ENCODE measurements at regions not wholly inside any gene's neighbourhood (a gene's known extent, or its start where the extent isn't known, plus 50 kb on each side); places are given as distances from the start of the nearest gene placed in this dataset.

DNA sequence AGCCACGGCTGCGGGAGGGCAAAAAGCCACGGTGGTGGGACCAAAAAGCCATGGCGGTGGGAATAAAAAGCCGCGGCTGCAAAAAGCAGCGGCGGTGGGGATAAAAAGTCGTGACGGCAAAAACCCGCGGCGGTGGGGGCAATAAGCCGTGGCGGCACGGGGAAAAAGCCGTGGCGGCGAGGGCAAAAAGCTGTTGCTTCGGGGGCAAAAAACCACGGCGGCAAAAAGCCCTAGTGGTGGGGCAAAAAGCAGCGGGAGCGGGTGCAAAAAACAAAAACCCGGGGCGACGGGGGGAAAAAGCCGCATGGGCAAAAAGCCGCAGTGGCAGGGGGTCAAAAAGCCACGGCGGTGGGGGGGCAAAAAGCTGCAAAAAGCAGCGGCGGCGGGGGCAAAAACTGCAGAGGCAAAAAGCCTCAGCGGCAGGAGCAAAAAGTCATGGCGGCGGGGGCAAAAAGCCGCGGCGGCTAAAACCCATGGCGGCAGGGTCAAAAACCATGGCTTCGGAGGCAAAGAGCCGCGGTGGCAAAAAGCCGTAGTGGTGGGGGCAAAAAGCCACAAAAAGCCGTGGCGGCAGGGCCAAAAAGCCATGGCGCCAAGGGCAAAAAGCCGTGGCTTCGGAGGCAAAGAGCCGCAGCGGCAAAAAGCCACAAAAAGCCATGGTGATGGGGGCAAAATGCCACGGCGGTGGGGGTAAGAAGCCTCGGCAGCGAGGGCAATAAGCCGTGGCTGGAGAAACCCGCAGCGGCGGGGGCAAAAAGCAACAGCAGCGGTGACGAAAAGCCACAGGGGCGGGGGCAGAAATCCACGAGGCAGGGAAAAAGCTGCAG, 525.8 kb downstream of the ZNF33B start:
- H3K36me3 Mint-ChIP-seq, result peaks cover 0 to 8% of the 10 kb centered on the region in 2 donors
- no peaks in the 10 kb centered on the region for H3K4me1 Mint-ChIP-seq
- no peak overlapping the region for H3K27ac Mint-ChIP-seq
- H3K27me3 Mint-ChIP-seq, result no peaks in the 10 kb centered on the region
- ATAC-seq (ENCODE audit: low read depth in 2 of 2) (no peak), DNase-seq (no peak)
- H3K9me3 Mint-ChIP-seq, result peaks cover 2 to 21% (median 14%) of the 10 kb centered on the region in 7 donors
- no peak overlapping the region for H3K4me3 Mint-ChIP-seq

DNA sequence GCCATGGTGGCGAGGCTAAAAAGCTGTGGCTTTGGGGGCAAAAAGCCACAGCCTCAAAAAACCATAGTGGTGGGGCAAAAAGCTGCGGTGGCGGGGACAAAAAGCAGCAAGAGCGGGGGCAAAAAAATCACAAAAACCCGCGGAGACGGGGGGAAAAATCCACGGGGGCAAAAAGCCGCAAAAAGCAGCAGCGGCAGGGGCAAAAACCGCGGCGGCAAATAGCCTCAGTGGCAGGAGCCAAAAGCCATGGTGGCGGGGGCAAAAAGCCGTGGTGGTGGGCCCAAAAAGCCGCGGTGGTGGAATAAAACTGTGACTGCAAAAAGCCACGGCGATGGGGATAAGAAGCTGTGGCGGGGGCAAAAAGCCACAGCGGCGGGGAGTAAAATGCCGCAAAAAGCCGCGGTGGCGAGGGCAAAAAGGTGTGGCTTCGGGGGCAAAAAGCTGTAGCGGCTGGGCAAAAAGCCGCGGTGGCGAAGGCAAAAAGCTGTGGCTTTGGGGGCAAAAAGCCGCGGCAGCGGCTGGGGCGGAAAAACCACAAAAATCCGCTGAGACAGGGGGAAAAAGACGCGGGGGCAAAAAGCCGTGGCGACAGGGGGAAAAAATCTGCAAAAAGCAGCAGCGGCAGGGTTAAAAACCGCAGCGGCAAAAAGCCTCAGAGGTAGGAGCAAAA, 526.6 kb downstream of the ZNF33B start:
- ATAC-seq (ENCODE audit: low read depth in 2 of 2) (no peak), DNase-seq (no peak)
- Mint-ChIP-seq H3K9me3 (peaks cover 3 to 21% (median 14%) of the 10 kb centered on the region in 7 donors), H3K27ac (no peak overlapping the region), H3K4me3 (no peak overlapping the region), H3K36me3 (peaks cover 0 to 8% of the 10 kb centered on the region in 2 donors), H3K27me3 (no peaks in the 10 kb centered on the region), H3K4me1 (no peaks in the 10 kb centered on the region)

DNA sequence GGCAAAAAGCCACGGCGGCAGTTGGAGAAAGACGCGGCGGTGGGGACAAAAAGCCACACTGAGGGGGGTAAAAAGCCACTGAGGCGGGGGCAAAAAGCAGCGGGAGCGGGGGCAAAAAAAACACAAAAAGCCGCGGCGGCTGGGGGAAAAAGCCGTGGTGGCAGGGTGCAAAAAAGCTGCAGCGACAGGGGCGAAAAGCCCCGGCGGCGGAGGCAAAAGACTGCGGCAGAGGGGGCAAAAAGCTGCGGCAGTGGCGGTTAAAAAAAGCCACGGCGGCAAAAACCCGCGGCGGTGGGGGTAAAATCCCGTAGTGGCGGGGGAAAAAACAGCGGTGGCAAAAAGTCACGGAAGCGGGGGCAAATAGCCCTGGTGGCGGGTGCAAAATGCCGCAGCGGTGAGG, 527.3 kb downstream of the ZNF33B start:
- no peak overlapping the region for H3K4me3 Mint-ChIP-seq

More for the DNA sequence above, 527.3 kb downstream of the ZNF33B start:
- DNase-seq, result no peak
- no peak for ATAC-seq (ENCODE audit: low read depth in 2 of 2)
- no peaks in the 10 kb centered on the region for H3K4me1 Mint-ChIP-seq
- peaks cover 6 to 20% (median 15%) of the 10 kb centered on the region in 7 donors for H3K9me3 Mint-ChIP-seq
- H3K27me3 Mint-ChIP-seq, result no peaks in the 10 kb centered on the region
- peaks cover 0 to 8% of the 10 kb centered on the region in 2 donors for H3K36me3 Mint-ChIP-seq
- no peak overlapping the region for H3K27ac Mint-ChIP-seq

Measured in naive B cell (primary cell).